ENCODE measurements at regions not wholly inside any gene's neighbourhood (a gene's known extent, or its start where the extent isn't known, plus 50 kb on each side); places are given as distances from the start of the nearest gene placed in this dataset.
A peak's percentile ranks its signal among the peaks of the same experiment; 100 is the strongest.

GRCh38 chr4:189304809-189305208 is 635.9 kb upstream of the FRG1 start:
- no peak for DNase-seq

- DNase-seq = peak; percentile 56
These were observed 635.2 kb upstream of the FRG1 start for GRCh38 chr4:189305500-189305899.

GRCh38 chr4:189311251-189311650 is 629.4 kb upstream of the FRG1 start:
- DNase-seq = no peak

- DNase-seq = no peak
These were observed 627.6 kb upstream of the FRG1 start for GRCh38 chr4:189313064-189313463.

GRCh38 chr4:189313861-189314513 is 626.7 kb upstream of the FRG1 start:
- DNase-seq = no peak

GRCh38 chr4:189322426-189322825 is 618.2 kb upstream of the FRG1 start:
- DNase-seq = no peak

GRCh38 chr4:189341881-189342280 is 598.8 kb upstream of the FRG1 start:
- no peak for DNase-seq

GRCh38 chr4:189355590-189355989 is 585.1 kb upstream of the FRG1 start:
- DNase-seq = no peak

GRCh38 chr4:189362364-189362763 is 578.3 kb upstream of the FRG1 start:
- no peak for DNase-seq

- DNase-seq = no peak
These were observed 576.6 kb upstream of the FRG1 start for GRCh38 chr4:189364032-189364449.

- DNase-seq = no peak
These were observed 575.2 kb upstream of the FRG1 start for GRCh38 chr4:189365451-189365850.

- no peak for DNase-seq
These were observed 572.8 kb upstream of the FRG1 start for GRCh38 chr4:189367832-189368231.

- no peak for DNase-seq
These were observed 566.5 kb upstream of the FRG1 start for GRCh38 chr4:189374176-189374575.

GRCh38 chr4:189376901-189377300 is 563.8 kb upstream of the FRG1 start:
- no peak for DNase-seq

GRCh38 chr4:189377569-189377968 is 563.1 kb upstream of the FRG1 start:
- DNase-seq = no peak

- DNase-seq = no peak
These were observed 555.6 kb upstream of the FRG1 start for GRCh38 chr4:189385098-189385497.

GRCh38 chr4:189385579-189385978 is 555.1 kb upstream of the FRG1 start:
- DNase-seq = no peak

GRCh38 chr4:189396435-189396834 is 544.2 kb upstream of the FRG1 start:
- no peak for DNase-seq

- no peak for DNase-seq
These were observed 536.4 kb upstream of the FRG1 start for GRCh38 chr4:189404271-189404670.

GRCh38 chr4:189409158-189409557 is 531.5 kb upstream of the FRG1 start:
- no peak for DNase-seq

GRCh38 chr4:189414021-189414420 is 526.7 kb upstream of the FRG1 start:
- no peak for DNase-seq

- no peak for DNase-seq
These were observed 520.1 kb upstream of the FRG1 start for GRCh38 chr4:189420572-189420971.

- peak; percentile 13 for DNase-seq
These were observed 504.5 kb upstream of the FRG1 start for GRCh38 chr4:189436207-189436606.

GRCh38 chr4:189440716-189441115 is 500.0 kb upstream of the FRG1 start:
- no peak for DNase-seq

GRCh38 chr4:189443341-189443740 is 497.3 kb upstream of the FRG1 start:
- DNase-seq = no peak

- no peak for DNase-seq
These were observed 495.1 kb upstream of the FRG1 start for GRCh38 chr4:189445613-189446012.
